SK-N-SH (cell line): ENCODE measurements at regions not wholly inside any gene's neighbourhood (a gene's known extent, or its start where the extent isn't known, plus 50 kb on each side); places are given as distances from the start of the nearest gene placed in this dataset.

Experiments
- CTCF ChIA-PET: fragments of 300-600, 350-600 bp; formaldehyde crosslinking; extraction: SDS; loops from one replicate; lab custom pipeline; 2021; lab: Yijun Ruan, JAX
- POLR2A ChIA-PET: fragments of 350-600 bp; sonication (Branson Sonifier 250); formaldehyde crosslinking; extraction: SDS; loops from one replicate; lab custom pipeline; 2020; ENCODE audit warnings: antibody characterized with exemption, inconsistent platforms; lab: Yijun Ruan, JAX
- DNase-seq: peaks from one replicate; pipeline ENCODE4 v3.0.0; 2012
- H2AFZ ChIP-seq: fragments of 200-600 bp; sonication (generic); 2 replicates; pipeline ENCODE4 v1.8.1; 2016; ENCODE audit warnings: antibody characterized with exemption, mild to moderate bottlenecking, low read depth
- H3F3A ChIP-seq: fragments of 200-600 bp; sonication (generic); replicated peaks from 2 replicates; pipeline ENCODE3; 2016; ENCODE audit warnings: antibody characterized with exemption, mild to moderate bottlenecking; ENCODE audit not compliant: insufficient read depth
- H3K27ac ChIP-seq, 2 experiments: fragments of 200-500 bp in 1 of 2; fragments of 200-600 bp in 1 of 2; sonication (Bioruptor generic) in 1 of 2; sonication (generic), shearing (Covaris generic) in 1 of 2; 2 replicates each; pipeline versions ENCODE4 v1.5.1 to v1.6.1; 2014 to 2016; ENCODE audit warnings: low read depth in 2 of 2, inconsistent platforms in 1 of 2, low read length in 1 of 2, mild to moderate bottlenecking in 1 of 2, mixed read lengths in 1 of 2
- H3K27me3 ChIP-seq: fragments of 200-600 bp; sonication (generic), shearing (Covaris generic); 2 replicates; pipeline ENCODE4 v1.6.1; 2016; ENCODE audit warnings: mixed run types; ENCODE audit not compliant: insufficient read depth
- H3K36me3 ChIP-seq, 2 experiments: fragments of 200-500 bp in 1 of 2; fragments of 200-600 bp in 1 of 2; sonication (Bioruptor generic) in 1 of 2; sonication (generic) in 1 of 2; replicated peaks in 1 of 2; 2 replicates each; pipeline versions ENCODE3 to v1.5.1; 2014 to 2016; ENCODE audit warnings: low read length in 1 of 2, mild to moderate bottlenecking in 1 of 2; ENCODE audit not compliant: insufficient read depth in 2 of 2, control insufficient read depth in 1 of 2
- H3K4me1 ChIP-seq, 2 experiments: fragments of 200-500 bp in 1 of 2; fragments of 200-600 bp in 1 of 2; sonication (Bioruptor generic) in 1 of 2; sonication (generic), shearing (Covaris generic) in 1 of 2; 2 replicates each; pipeline versions ENCODE4 v1.5.1 to v1.6.1; 2014 to 2016; ENCODE audit warnings: low read depth in 1 of 2, low read length in 1 of 2, mixed run types in 1 of 2; ENCODE audit not compliant: insufficient read depth in 2 of 2, control insufficient read depth in 1 of 2
- H3K4me2 ChIP-seq: fragments of 200-600 bp; sonication (generic), shearing (Covaris generic); 2 replicates; pipeline ENCODE4 v1.6.1; 2017; ENCODE audit warnings: mixed run types
- H3K4me3 ChIP-seq, 2 experiments: fragments of 200-500 bp in 1 of 2; fragments of 200-600 bp in 1 of 2; sonication (Bioruptor generic) in 1 of 2; sonication (generic), shearing (Covaris generic) in 1 of 2; 2 replicates each; pipeline versions ENCODE4 v1.5.1 to v1.8.1; 2014 to 2016; ENCODE audit warnings: low read depth in 2 of 2, inconsistent platforms in 1 of 2, low read length in 1 of 2, mild to moderate bottlenecking in 1 of 2, mixed read lengths in 1 of 2, moderate library complexity in 1 of 2
- H3K79me2 ChIP-seq: fragments of 200-600 bp; sonication (generic); 2 replicates; pipeline ENCODE4 v1.8.1; 2017; ENCODE audit warnings: mild to moderate bottlenecking; ENCODE audit not compliant: insufficient read depth
- H3K9ac ChIP-seq: fragments of 200-600 bp; sonication (generic); 2 replicates; pipeline ENCODE4 v1.6.1; 2017; ENCODE audit warnings: mixed run types
- H3K9me2 ChIP-seq: fragments of 200-600 bp; sonication (generic); 2 replicates; pipeline ENCODE4 v1.6.1; 2017; ENCODE audit warnings: mixed run types
- H3K9me3 ChIP-seq: fragments of 200-600 bp; sonication (generic); 2 replicates; pipeline ENCODE4 v1.6.1; 2017; ENCODE audit warnings: mixed run types, mild to moderate bottlenecking, moderate library complexity
- H4K20me1 ChIP-seq: fragments of 200-600 bp; sonication (generic); 2 replicates; pipeline ENCODE4 v1.6.1; 2017; ENCODE audit warnings: mild to moderate bottlenecking, mixed run types; ENCODE audit not compliant: insufficient read depth
- EP300 ChIP-seq, 2 experiments: IDR thresholded peaks; 2 replicates each; pipeline versions ENCODE4 v1.4.0 to v1.6.1; 2012; ENCODE audit warnings: borderline replicate concordance in 1 of 2, low read depth in 1 of 2, low read length in 1 of 2
- FOSL2 ChIP-seq: IDR thresholded peaks from 2 replicates; pipeline ENCODE4 v1.4.0; 2012; ENCODE audit warnings: low read depth, mild to moderate bottlenecking, moderate library complexity, borderline replicate concordance
- FOXJ3 ChIP-seq: sonication (generic); formaldehyde crosslinking; IDR thresholded peaks from 2 replicates; pipeline ENCODE4 v1.5.1; 2020; ENCODE audit warnings: mild to moderate bottlenecking, missing genetic modification reagents
- GABPA ChIP-seq: IDR thresholded peaks from 2 replicates; pipeline ENCODE4 v1.4.0; 2012; ENCODE audit warnings: low read depth, mild to moderate bottlenecking
- IRF3 ChIP-seq: fragments of 150-350 bp; IDR thresholded peaks from 2 replicates; pipeline ENCODE4 v1.6.1; 2016; ENCODE audit warnings: mild to moderate bottlenecking, low read depth, low read length
- MEF2A ChIP-seq: IDR thresholded peaks from 2 replicates; pipeline ENCODE4 v1.4.0; 2012; ENCODE audit warnings: low read depth, borderline replicate concordance
- MXI1 ChIP-seq: IDR thresholded peaks from 2 replicates; pipeline ENCODE4 v1.6.1; 2012; ENCODE audit warnings: mild to moderate bottlenecking, low read depth, low read length, improper control_type of control experiment
- NFIC ChIP-seq: IDR thresholded peaks from 2 replicates; pipeline ENCODE4 v1.4.0; 2012; ENCODE audit warnings: borderline replicate concordance
- NRF1 ChIP-seq: IDR thresholded peaks from 2 replicates; pipeline ENCODE4 v1.6.1; 2012; ENCODE audit warnings: low read depth, mild to moderate bottlenecking, low read length
- PBX3 ChIP-seq: IDR thresholded peaks from 2 replicates; pipeline ENCODE4; 2012
- POLR2AphosphoS5 ChIP-seq: IDR thresholded peaks from 2 replicates; pipeline ENCODE4 v1.6.1; 2012; ENCODE audit warnings: low read depth, low read length
- RXRA ChIP-seq: IDR thresholded peaks from 2 replicates; pipeline ENCODE4 v1.4.0; 2012; ENCODE audit warnings: low read depth, mild to moderate bottlenecking, borderline replicate concordance
- SIN3A ChIP-seq: IDR thresholded peaks from 2 replicates; pipeline ENCODE4 v1.6.1; 2012; ENCODE audit warnings: low read depth, mild to moderate bottlenecking, low read length, moderate library complexity, borderline replicate concordance
- SMC3 ChIP-seq: IDR thresholded peaks from 2 replicates; pipeline ENCODE4 v1.6.1; 2012; ENCODE audit warnings: low read depth, low read length, improper control_type of control experiment
- TEAD4 ChIP-seq: IDR thresholded peaks from 2 replicates; pipeline ENCODE4 v1.4.0; 2012; ENCODE audit warnings: mild to moderate bottlenecking, borderline replicate concordance; ENCODE audit not compliant: insufficient read depth
- USF1 ChIP-seq: IDR thresholded peaks from 2 replicates; pipeline ENCODE4 v1.4.0; 2012; ENCODE audit warnings: low read depth, borderline replicate concordance
- USF2 ChIP-seq: fragments of 150-350 bp; IDR thresholded peaks from 2 replicates; pipeline ENCODE4 v1.6.1; 2017; ENCODE audit warnings: antibody characterized with exemption, low read length, low read depth, borderline replicate concordance
- YY1 ChIP-seq: IDR thresholded peaks from 2 replicates; pipeline ENCODE4 v1.4.0; 2012; ENCODE audit warnings: low read depth, mild to moderate bottlenecking
- WGBS: methylation state at CpG from one replicate; pipeline ENCODE4 v1.1.6; 2017; ENCODE audit warnings: low lambda C conversion rate; 5-methylcytosine and 5-hydroxymethylcytosine counted together

GRCh38 chr1:55524006-55524405, 308.8 kb upstream of the USP24 start:
- Histone ChIP-seq H3K4me3 (no peak overlapping the region), H2AFZ (no peak overlapping the region), H3K36me3 (no peaks in the 10 kb centered on the region), H3K27ac (no peak overlapping the region; a peak in 1 of 4 replicates), H3K79me2 (no peaks in the 10 kb centered on the region), H3K4me1 (peaks cover 0 to 34% of the 10 kb centered on the region in 2 experiments; a peak in 1 of 4 replicates), H3K9ac (no peak overlapping the region), H3K9me3 (no peaks in the 10 kb centered on the region), H3F3A (no peaks in the 10 kb centered on the region), H3K4me2 (no peak overlapping the region), H3K27me3 (no peaks in the 10 kb centered on the region), H4K20me1 (no peaks in the 10 kb centered on the region), H3K9me2 (no peaks in the 10 kb centered on the region)
- DNase-seq: no peak
- CTCF ChIA-PET: interaction anchor here (1.4 kb wide), 1 partner anchor 16 kb away, joined by 3 read pairs; no protein-coding TSS in a partner anchor
- POLR2A ChIA-PET: no interaction called here
- TF ChIP-seq YY1 (no peak), GABPA (no peak), FOXJ3 (no peak), USF1 (no peak), MXI1 (no peak), RXRA (no peak), POLR2AphosphoS5 (no peak), NFIC (no peak), PBX3 (no peak), SIN3A (no peak), SMC3 (no peak), TEAD4 (no peak), FOSL2 (no peak), USF2 (no peak), EP300 (IDR thresholded peaks at IDR 0.05; ENCODE audit: borderline replicate concordance in 1 of 2, low read depth in 1 of 2, low read length in 1 of 2) (no peak)
- 92% methylated on average over 4 of the region's 4 CpGs for WGBS

- POLR2A ChIA-PET: no interaction called here
- 74% methylated on average over 2 of the region's 2 CpGs for WGBS
Measured at GRCh38 chr1:55522982-55523381, 307.8 kb upstream of the USP24 start.

More at GRCh38 chr1:55522982-55523381, 307.8 kb upstream of the USP24 start:
- Histone ChIP-seq H3K4me3 (no peak overlapping the region), H2AFZ (no peak overlapping the region), H3K27ac (no peak overlapping the region), H3K9ac (no peak overlapping the region), H3K4me1 (peaks cover 0 to 34% of the 10 kb centered on the region in 2 experiments; a peak in 1 of 4 replicates), H3K9me3 (no peaks in the 10 kb centered on the region), H3K79me2 (no peaks in the 10 kb centered on the region), H4K20me1 (no peaks in the 10 kb centered on the region), H3K27me3 (no peaks in the 10 kb centered on the region), H3K4me2 (no peak overlapping the region), H3F3A (no peaks in the 10 kb centered on the region), H3K9me2 (no peaks in the 10 kb centered on the region), H3K36me3 (no peaks in the 10 kb centered on the region)
- TF ChIP-seq MEF2A (no peak), NRF1 (no peak), YY1 (no peak), IRF3 (no peak)
- CTCF ChIA-PET: interaction anchor here (1.4 kb wide), 1 partner anchor 17 kb away, joined by 3 read pairs; no protein-coding TSS in a partner anchor
- no peak for DNase-seq
